ENCODE measurements at regions not wholly inside any gene's neighbourhood (a gene's known extent, or its start where the extent isn't known, plus 50 kb on each side); places are given as distances from the start of the nearest gene placed in this dataset.

DNA sequence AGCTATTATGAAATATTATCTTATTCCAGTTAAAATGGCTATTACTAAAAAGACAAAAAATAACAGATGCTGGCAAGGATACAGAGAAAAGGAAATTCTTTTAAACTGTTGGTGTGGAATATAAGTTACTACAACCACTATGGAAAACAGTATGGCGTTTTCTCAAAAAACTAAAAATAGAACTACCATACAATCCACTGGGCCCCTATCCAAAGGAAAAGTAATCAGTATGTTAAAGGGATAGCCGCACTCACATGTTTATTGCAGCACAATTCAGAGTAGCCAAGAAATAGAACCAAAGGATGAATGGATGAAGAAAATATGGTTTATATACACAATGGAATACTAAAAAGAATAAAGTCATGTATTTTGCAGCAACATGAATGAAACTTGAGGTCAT lies 303.8 kb upstream of the ECI2 start:
- TF ChIP-seq, protein P1, sequence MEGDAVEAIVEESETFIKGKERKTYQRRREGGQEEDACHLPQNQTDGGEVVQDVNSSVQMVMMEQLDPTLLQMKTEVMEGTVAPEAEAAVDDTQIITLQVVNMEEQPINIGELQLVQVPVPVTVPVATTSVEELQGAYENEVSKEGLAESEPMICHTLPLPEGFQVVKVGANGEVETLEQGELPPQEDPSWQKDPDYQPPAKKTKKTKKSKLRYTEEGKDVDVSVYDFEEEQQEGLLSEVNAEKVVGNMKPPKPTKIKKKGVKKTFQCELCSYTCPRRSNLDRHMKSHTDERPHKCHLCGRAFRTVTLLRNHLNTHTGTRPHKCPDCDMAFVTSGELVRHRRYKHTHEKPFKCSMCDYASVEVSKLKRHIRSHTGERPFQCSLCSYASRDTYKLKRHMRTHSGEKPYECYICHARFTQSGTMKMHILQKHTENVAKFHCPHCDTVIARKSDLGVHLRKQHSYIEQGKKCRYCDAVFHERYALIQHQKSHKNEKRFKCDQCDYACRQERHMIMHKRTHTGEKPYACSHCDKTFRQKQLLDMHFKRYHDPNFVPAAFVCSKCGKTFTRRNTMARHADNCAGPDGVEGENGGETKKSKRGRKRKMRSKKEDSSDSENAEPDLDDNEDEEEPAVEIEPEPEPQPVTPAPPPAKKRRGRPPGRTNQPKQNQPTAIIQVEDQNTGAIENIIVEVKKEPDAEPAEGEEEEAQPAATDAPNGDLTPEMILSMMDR (IDR thresholded peaks at IDR 0.05) = no peak
- TF ChIP-seq POLR2A (IDR thresholded peaks at IDR 0.05) = no peak
